ENCODE measurements at regions not wholly inside any gene's neighbourhood (a gene's known extent, or its start where the extent isn't known, plus 50 kb on each side); places are given as distances from the start of the nearest gene placed in this dataset.

DNA sequence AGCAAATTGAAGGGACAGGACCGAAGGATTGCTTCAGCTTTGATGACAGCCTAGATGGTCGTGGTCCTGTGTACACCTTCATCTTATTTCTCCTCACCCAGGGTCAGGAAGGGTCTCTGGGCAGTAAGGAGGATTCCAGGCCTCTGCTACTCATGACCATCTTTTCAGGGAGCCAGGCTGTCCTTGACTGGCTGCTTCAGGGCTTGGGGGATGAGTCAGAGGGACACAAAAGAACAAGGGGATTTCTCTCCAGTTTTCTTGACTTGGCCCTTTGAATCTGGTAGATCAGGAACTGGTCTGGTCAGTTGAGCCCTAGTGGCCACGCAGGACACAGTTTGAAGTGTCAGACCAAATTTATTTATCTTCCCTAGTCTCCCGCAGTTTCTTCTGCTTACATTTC is 402.1 kb upstream of the CHD6 start:
- no peak for DNase-seq (ENCODE audit: low spot score)

DNA sequence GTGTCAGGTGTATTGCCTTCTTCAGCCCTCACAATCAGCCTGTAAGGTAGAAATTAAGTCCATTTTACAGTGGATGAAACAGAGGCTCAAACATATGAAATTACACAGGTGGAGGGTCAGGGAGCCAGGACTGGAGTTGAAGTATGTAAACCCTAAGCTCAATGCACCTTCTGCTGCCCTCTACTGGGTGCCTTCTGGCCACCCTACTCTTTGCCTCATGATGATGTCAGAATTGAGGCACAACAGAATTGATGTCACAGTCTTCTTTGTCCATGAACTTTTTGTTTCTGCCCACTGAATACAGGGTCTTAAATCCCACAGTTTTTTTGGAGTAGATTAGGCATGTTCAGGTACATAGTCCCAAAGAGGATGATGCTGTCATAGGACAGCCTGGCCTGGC is 400.8 kb upstream of the CHD6 start:
- no peak for DNase-seq (ENCODE audit: low spot score)

DNA sequence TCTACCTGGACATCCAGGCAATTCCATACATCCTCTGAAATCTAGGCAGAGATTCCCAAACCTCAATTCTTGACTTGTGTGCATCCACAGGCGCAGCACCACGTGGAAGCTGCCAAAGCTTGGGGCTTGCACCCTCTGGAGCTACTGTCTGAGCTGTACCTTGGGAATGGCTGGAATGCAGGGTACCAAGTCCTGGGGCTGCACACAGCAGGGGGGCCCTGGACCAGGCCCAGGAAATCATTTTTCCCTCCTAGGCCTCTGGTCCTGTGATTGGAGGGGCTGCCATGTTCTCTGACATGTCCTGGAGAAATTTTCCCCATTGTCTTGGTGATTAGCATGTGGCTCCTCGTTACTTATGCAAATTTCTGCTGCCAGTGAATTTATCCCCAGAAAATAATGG is 391.9 kb upstream of the CHD6 start:
- no peak for DNase-seq (ENCODE audit: low spot score)

DNA sequence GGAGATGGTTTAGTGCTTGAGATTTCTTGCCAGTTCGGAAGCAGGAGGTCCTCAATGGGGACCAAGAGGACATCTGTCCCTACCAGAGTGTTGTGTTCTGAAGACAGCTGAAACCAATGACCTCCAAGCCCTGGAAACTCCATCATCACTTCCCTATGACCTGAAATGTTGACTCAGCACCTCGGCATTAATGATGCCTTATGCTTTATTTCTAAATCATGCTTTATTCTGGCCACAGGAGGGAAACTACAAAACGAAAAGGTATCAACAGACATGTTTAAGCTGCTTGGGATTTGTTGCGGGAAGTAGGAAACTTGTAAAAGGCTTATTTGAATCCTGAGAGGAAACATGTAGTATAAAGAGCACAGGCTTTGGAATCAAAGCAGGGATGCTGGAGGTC is 389.1 kb upstream of the CHD6 start:
- no peak for DNase-seq (ENCODE audit: low spot score)

DNA sequence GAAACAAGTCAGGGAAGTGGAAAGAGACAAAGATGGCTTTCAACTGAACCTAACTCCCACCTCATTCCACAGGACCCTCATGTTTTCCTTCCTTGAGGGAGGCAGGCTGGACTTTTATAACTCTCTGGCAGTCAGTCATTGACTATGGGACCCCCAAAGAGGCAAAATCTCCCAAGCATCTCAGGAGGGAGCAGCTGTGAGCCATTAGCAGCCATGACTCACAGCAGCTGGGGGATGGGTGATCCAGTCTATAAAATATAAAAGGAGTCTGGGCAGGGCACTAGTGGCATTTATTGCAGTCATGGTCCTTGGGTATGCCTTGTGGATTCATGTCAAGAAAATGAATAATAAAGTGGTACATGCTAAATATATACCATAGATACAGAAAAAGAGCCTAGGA is 387.0 kb upstream of the CHD6 start:
- DNase-seq (ENCODE audit: low spot score) = no peak

DNA sequence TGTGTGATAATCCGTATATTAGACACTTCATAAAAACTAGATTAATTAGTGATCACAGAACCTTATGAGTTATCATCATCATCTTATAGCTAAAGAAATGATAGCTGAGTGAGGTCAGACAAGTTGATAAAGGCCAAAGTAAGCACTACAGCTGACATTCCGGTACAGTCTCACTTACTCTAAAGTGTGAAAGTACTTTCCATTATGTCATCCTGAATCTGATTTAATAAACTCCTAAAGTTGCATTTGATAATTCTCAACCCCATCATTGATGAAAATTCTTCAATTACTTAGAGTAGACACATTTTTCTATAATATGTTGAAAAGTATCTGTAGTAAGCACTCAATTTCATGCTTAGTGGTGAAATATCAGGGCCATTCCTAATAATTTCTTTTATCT is 385.2 kb upstream of the CHD6 start:
- DNase-seq (ENCODE audit: low spot score) = no peak

DNA sequence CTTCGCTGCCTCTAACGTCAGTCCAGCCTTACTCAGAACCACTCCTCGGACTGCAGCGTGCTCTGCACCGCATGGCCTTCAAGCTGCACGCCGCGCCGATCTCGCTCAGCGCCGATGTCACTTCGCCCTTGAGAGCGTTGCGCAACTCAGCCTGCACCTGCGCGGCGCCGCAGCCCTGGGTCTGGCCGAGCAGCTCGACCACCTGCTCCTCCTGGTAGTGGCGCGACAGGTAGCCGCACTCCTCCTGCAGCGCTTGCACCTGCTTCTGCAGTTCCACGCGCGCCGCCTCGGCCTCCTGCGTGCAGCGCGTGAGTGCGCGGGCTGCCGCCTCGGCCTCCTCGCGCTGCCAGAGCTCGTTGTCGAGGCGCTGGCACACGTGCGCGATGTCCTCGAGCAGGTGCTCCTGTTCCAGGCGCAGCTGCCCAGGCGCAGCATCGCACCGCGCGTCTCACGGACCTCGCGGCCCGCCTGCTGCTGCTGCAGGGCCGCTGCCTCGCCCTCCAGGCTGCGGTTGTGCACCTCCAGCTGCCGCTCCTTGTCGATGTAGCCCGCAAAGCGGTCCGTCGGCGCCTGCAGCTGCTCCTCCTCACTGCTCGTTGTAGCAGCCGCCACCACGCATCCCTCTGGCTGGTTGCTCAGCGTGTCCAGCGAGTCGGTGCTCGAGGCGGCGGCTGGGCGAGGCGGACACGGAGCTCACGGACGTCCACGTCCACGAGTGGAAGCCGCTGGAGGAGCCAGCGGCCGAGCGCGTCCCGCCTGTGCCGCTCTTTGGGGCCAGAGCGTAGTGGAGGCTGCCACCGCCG is 380.6 kb upstream of the CHD6 start:
- DNase-seq (ENCODE audit: low spot score) = no peak

DNA sequence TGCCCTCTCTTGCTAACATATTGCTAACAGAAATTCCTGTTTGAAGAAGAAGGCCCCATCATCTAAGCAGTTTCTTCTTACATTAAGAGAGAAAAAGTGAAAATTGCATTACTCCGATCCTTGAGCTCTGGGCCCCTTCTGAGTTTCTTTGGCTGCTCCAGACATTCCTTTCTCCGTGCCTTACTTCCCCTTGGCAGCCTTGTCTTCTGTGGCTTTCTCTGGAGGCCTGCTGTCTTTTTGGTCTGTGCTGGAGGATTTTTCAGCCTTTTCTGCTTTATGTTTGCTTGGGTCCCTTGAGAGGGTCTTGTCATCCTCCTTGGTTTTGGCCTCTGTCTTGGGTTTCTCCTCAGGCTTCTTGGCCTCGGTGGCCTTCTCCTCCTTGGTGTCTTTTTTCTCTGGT is 378.8 kb upstream of the CHD6 start:
- no peak for DNase-seq (ENCODE audit: low spot score)

DNA sequence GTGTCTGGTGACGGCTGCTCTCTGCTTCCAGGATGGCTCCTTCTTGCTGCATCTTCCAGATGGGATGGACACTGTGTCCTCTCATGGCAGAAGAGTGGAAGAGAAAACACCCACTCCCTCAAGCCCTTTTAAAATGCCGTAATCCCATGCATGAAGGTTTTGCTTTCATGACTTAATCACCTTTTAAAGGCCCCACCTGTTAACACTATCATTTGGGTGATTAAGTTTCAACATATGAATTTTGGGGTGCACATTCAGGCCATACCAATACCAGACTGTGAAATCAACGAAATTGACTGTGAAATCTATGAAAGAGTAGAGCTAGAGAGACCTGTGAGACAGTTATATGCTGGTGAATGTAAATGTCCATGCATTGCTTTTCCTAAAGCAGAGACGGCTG is 374.3 kb upstream of the CHD6 start:
- no peak for DNase-seq (ENCODE audit: low spot score)

DNA sequence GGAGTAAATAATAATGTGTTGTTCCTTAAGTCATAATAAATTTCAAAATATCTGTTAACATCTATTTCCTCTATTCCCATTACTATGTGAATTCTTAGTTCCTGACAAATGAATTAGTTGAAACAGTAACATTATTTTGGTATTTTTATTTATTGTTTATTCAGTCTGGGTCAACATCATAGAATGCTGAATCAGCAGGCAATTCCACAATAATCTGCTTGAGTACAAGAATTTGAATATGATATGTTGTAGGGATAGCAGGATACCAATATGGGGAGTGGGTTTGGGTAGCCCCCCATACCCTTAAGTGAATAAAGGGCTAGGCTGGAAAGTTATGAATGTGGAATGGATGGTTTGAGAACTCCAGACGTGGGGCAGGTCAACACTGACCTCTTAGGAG is 373.2 kb upstream of the CHD6 start:
- DNase-seq (ENCODE audit: low spot score) = no peak

DNA sequence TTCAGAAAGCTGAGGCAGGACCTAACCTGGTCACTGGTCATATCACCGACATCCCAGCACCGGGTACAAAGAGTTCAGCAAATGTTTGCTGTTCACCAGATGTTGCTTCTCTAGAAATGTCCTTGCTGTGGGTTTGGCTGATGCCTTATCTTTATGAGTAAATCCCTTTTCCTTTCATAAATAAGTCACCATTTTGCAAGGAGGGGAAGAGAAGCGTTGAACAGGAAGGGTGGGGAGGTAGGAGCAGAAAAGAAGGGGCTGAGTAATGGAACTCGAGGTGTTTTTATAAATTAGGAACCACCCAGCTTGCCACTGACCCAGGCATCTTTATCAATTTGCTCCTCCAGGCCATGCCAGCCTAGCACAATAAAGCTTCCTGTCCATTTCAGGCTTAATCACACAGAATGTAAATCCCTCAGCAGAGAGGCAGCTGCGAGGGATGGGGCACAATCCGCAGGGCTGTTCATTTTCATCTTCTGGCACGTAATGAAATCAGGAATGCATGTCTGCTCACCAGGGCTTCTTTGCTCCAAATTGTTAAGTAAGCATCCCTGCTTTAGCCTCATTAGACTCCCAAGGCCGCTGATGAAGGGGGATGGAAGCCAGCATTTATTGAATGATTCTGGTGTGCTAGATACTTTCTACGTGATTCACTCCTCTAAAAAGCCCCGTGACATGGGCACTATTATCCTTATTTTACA is 371.9 kb upstream of the CHD6 start:
- no peak for DNase-seq (ENCODE audit: low spot score)

DNA sequence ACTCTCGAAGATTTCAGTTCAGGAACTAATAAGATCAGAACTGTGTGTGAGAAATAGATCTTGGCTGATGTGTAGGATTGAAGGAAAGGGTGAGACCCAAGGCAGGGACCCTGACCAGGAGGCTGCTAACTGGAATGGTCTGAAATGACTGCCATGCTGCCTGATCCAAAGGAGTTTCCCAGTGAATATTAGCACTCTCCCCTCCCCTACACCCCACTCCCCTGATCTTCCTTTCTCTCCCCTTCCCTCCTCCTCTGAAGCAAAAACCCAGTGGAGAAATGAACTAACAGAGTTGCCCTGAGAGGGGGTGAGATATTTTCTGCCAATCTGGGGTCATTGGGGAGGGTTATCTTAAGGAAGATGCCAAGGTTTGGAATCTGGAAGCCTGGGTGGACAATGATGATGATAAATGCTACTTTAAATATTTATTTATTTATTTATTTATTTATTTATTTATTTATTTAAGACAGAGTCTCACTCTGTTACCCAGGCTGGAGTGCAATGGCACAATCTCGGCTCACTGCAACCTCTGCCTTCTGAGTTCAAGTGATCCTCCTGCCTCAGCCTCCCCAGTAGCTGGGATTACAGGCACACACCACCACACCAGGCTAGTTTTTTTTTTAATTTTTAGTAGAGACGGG is 371.0 kb upstream of the CHD6 start:
- DNase-seq (ENCODE audit: low spot score) = no peak

DNA sequence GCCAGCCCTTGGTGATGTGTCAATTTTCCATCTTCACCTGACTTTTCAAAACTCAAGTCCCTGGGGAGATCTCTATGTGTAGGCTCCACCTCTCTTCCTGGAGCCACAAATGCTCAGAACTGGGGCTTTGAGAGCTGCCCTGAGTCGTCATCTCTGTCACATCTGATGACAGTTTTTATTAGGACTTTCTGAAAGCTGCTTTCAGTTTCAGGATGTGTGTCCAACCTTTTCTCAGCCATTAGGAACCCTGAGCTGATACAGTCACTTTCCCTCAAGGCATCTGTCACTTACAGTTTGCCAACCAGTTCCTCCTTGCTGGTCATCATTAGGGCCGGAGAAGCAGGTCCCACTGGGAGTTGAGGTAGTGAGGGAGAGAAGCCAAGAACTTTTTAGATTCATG is 365.9 kb upstream of the CHD6 start:
- DNase-seq (ENCODE audit: low spot score) = no peak

DNA sequence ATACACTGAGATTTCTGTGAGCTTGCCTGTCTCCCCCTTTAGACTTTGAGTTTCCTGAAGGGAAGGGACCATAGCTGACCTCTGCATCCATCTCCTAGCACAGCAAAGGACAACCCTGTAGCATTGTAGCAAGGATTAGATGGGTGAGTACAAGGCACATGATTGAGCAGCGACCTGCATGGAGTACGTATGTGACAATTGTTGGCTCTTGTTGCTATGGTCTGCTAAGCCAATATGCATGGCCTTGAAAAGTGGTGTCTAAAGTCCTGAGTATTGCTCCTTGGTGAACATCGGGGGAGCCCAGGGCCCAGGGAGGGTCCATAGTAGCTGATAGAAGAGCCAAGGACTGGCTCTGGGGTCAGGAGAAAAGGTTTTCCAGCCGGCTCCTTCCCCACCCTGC is 365.0 kb upstream of the CHD6 start:
- no peak for DNase-seq (ENCODE audit: low spot score)

DNA sequence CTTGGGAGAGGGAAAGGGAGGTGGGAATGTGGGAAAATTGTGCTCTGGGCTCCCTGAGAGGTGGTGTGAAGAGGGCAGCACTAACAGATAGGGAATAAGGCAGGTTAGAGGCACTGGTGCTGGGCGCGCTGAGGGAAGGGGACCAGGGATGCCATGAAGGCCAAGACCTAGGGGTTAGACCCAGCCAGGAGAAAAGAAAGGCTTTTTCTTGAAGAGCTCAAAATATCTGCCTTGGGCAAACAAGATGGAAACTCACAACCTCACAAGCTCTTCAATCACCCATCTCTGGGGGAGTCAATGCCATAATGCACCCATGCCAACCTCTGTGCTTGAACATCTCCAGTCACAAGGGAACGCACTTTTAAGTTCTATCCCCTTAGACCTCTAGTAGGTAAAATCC is 363.6 kb upstream of the CHD6 start:
- DNase-seq (ENCODE audit: low spot score) = no peak

DNA sequence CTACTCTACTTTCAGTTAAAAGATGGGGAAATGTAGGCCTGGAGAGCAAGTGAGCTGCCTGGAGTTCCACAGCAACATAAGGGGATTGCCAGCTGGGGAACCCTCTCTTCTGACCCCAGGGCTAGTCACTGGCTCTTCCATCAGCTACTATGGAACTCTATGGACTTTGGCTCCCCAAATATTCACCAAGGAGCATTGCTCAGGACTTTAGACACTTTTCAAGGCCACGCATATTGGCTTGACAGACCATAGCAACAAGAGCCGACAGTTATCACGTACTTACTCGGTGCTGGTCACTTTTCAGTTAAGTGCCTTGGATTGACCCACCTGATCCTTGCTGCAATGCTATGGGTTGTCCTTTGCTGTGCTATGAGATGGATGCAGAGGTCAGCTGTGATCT is 360.7 kb upstream of the CHD6 start:
- DNase-seq (ENCODE audit: low spot score) = no peak

DNA sequence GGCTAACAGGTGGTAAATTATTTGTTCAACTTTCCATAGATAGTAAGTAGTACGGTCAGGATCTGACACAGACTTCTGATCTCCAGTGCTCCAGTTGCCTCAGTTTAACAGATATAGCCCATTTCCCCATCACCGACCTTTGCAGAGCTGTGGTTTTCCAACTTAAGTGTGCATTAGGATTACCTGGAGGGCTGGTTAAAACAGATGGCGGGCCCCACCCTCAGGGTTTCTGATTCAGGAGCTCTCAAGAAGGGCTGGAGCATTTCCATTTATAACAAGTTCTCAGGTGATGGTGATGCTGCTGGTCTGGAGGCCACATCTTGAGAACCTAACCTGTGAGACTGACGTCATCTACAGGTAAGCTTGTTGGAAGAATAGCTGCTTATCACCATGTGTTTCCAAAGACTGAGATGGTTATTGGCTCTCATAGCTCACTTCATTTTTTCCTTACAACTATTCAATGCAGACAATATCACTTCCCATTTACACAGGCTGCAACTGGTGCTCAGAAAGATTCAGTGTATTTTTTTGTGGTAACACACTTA is 360.1 kb upstream of the CHD6 start:
- no peak for DNase-seq (ENCODE audit: low spot score)

DNA sequence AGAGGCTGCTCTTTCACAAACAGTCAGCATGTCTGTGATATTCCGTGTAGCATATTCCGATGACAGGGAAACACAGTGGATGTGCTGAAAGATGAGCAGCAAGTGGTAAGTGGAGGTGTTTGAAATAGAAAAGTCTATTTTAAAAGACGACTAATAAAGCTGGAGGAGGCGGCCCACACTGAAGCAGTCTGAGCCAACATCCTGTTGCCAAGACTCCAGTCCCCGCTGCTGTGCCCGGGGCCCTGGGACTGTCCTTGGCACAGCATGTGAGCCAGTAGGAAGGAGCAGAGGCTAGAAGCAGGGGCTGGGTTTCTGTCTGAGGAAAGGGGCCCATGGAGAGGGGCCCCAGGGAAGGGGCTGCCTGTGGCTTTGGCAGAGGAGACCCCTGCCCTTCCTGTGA is 351.5 kb upstream of the CHD6 start:
- no peak for DNase-seq (ENCODE audit: low spot score)

DNA sequence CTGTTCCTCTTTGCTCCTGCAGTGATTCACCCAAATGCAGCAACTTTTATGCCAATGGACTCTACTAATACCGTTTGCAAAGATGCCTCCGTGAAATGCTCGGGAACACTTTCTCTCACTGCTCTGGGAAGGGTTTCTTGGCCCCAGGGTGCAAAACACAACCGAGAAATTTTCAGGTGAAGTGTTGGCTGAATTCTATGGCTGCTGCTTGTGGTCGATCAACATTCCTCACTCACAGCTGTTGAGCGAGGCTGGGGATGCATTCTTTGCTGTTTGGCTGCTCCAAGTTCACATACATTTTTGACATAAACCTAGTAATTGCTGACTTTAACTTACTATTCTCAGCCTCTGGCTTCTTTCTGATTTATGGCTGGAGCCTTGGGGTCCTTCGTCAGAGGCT is 342.0 kb upstream of the CHD6 start:
- no peak for DNase-seq (ENCODE audit: low spot score)

DNA sequence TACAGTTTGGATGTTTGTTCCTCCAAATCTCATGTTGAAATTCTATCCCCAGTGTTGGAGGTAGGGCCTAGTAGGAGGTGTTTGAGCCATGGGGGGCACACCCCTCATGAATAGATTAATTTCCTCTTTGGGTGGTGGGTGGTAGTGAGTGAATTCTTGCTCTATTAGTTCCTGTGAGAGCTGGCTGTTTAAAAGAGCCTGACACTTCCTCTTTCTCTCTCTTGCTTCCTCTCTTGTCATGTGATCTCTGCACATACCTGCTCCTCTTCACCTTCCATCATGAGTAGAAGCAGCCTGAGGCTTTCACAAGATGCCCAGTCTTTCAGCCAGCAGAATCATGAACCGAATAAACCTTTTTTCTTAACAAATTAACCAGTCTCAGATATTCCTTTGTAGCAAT is 340.2 kb upstream of the CHD6 start:
- DNase-seq (ENCODE audit: low spot score) = no peak

DNA sequence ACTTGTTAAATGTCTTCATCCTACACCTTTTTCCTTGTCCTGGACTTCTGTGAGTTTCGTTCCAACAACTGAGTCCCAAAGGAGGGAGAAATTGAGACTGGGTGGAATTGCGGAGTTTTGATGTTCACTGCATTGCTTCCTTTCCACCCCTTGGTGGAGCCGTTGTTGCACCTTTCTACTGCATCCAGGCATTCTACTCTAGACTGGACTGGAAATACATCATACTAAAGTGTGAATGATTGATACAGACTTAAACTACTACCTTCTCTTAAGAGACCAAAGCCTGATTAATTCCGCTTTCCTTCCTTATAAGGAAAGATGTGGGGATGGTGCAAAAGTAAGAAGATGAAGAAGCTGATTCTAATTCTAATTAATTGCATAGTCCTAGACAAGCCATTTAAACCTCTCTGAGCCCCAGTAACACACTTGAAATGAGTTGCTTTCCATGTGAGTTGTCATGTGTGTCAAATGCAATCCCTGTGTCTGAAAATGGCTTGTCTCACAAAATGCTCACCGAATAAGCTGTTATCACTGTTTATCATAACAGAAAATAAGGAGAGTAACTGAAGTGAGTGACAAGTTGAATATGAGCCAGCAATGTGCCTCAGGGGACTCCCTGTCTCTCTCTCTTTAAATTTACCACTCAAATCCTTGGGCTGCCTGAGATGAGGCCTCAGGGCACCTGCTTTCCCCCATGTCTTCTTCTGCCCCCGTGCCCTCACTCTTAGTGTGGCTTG is 338.3 kb upstream of the CHD6 start:
- DNase-seq (ENCODE audit: low spot score) = no peak

DNA sequence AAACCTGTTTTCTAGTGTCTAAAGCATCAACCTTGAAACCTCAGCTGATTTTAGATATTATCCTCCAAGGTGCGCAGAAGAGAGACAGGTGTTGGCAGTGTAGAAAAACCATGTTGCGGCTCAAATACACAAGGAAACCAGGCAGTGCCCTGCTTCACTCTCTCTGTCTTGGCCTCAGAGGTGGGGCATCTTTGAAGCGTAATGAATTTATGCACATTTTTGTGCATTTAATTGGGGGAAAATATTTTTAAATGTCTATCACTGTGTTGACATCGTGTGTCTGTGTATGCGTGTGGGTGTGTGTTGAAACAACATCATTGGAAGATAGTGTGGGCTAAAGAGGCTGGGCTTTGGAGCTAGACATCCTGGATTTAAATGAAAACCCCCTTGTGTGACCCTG is 334.0 kb upstream of the CHD6 start:
- no peak for DNase-seq (ENCODE audit: low spot score)

DNA sequence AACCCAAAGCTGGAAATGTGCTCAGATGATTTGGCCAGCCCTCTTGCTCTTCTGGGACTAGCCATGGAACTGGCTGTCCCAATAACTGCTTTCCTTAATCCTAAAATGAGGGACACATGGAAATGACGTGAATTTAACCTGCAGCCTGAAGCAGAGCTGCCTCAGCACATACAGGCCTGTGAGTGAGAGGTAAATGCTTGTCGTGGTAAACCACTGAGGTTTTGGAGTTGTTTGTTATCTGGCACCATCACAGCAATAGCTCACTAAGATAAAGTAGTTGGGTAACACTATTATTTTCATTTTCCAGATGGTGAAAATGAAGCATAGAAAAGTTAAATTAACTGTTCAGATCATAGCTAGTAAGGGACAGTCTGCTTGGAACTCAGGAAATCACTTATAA is 333.4 kb upstream of the CHD6 start:
- DNase-seq (ENCODE audit: low spot score) = no peak

Data from AG08395 (cell line).